HG03520 (cell line): ENCODE measurements at regions not wholly inside any gene's neighbourhood (a gene's known extent, or its start where the extent isn't known, plus 50 kb on each side); places are given as distances from the start of the nearest gene placed in this dataset.

Experiments
- ATAC-seq: cut with Tn5 transposase; IDR thresholded peaks from one replicate; pipeline ENCODE4 v1.9.1; 2021; ENCODE audit warnings: mild to moderate bottlenecking, moderate library complexity; ENCODE audit not compliant: unreplicated experiment

- no peak for ATAC-seq
Measured at GRCh38 chr18:24818441-24818840, 358.0 kb downstream of the HRH4 start.

- no peak for ATAC-seq
Measured at GRCh38 chr18:24819141-24819890, 358.9 kb downstream of the HRH4 start.

GRCh38 chr18:24825397-24825796, 365.0 kb downstream of the HRH4 start:
- no peak for ATAC-seq

- no peak for ATAC-seq
Measured at GRCh38 chr18:24826605-24827004, 366.2 kb downstream of the HRH4 start.

GRCh38 chr18:24827501-24827900, 367.1 kb downstream of the HRH4 start:
- no peak for ATAC-seq

GRCh38 chr18:24831081-24831480, 370.6 kb downstream of the HRH4 start:
- no peak for ATAC-seq

DNA sequence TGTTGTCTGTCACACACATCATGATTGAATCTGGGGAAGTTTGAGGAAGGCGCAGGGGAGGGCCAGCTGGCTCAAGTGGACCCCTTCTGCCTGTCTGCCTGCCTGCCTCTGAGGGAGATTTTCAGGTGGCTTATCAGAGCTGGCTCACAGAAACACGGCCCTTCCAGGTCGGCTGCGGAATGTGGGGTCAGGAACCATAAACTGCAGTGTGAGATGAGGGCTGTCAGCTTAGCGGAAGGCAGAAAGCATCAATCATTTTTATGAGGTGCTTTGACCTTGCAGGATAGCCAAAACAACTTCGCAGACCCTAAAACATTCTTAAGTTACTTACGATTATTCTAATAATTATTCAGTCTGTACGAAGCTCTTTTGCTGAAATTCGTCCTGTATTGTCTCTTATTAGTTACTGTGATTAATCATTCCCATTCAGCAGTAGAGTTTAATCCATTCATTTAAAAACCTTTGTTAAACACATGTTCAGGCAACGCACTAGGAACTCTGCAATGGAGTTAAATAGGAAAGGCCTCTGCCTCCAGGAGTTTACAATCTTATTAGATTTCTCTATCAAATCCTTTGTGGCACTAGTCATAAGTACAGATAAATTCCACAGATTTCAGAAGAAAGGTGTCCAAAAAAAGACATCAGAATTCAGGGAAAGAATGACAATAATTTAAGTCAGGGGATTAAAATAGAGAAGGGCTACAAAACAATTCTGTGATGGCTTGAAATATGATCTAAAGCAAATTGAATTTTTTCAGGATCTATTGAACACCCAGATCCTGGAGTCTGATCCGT, 371.6 kb downstream of the HRH4 start:
- no peak for ATAC-seq

DNA sequence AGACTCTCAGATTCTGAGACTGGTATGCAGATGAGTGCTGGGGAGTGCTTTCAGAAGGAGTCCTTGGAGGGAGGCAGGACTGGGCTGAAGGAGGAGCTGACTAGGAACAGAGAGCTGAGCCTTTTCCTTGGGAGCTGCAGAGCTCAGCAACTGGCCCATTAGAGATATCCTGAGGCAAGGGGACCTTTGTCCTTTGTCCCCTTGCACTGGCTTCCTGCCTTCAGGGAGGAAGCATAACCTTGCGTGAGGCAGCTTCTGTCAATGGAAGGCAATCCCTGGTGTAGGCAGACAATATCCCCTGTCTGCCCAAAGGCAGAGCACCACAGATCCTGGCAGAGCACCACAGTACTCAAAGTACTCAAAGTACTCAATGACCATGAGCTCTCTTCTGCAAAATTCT, 375.3 kb downstream of the HRH4 start:
- no peak for ATAC-seq

- no peak for ATAC-seq
Measured at GRCh38 chr18:24837066-24837465, 376.6 kb downstream of the HRH4 start.

DNA sequence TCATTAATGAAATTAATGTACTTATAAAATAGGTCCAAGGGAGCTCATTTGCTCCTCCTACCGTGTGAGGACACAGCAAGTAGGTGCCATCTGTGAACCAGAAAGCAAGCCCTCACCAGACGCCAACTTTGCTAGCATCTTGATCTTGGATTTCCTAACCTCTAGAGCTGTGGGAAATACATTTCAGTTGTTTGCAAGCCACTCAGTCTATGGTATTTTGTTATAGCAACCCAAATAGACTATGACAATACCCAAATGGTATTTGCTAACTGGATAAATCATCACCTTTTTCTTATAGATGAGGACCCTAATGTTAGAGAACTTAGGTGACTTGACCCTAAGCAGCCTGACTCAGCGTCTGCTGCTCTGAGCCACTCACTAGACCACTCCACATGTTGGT, 379.6 kb downstream of the HRH4 start:
- ATAC-seq = no peak

GRCh38 chr18:24840640-24841039, 380.2 kb downstream of the HRH4 start:
- no peak for ATAC-seq

GRCh38 chr18:24841536-24841935, 381.1 kb downstream of the HRH4 start:
- ATAC-seq = no peak

- no peak for ATAC-seq
Measured at GRCh38 chr18:24843123-24843522, 382.7 kb downstream of the HRH4 start.

- no peak for ATAC-seq
Measured at GRCh38 chr18:24846138-24846537, 385.7 kb downstream of the HRH4 start.

- no peak for ATAC-seq
Measured at GRCh38 chr18:24850532-24850931, 390.1 kb downstream of the HRH4 start.

DNA sequence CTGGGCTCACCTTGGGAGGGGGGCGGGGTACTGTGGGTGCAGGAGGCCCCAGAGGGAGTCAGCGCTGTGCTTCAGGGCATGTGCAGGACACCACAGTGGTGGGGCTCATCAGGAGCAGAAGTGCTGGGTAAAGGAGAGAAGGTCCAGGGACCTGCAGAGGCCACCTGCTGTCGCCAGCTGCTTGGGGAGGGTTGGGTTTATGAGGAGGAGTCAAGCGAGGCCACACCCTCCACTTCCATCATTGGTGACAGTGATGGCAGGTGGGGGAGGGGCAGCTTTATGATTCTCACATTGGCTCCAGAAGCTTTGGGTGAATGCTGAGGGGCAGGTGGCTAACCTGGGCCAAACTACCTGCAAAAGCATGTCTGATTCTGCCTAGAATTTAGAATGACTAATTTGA, 392.6 kb downstream of the HRH4 start:
- no peak for ATAC-seq

DNA sequence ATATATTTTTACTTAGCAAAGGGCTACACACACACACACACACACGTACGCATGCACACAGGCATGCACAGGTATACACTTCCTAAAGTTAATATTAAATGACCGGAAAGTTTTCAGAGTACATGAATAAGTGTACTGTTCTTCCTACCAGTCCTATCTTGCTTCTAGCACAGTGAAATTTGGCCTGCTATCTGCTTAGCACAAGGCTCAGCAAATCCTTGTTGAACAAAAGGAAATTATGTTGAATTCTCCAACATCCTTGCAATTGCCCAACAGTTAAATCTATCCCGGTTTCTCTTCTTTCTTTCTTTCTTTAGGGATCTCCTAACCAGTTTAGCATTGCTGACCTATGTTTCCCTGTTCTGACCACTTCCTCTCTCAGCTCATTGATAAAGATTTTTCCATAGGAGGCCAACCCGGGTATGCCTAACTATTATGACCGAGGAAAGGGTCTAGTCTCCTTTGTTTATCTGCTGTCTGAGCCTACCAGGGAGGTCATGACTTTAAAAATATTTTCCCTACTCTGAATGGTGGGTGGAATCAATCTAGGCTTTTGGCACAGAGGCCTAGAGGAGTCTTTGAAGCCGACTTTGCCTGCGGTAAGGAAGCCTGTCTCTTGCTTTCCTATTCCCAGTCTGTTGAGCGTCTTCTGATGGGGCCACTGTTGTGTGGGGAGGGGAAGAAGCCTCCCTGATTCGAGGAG, 400.7 kb downstream of the HRH4 start:
- ATAC-seq = no peak

DNA sequence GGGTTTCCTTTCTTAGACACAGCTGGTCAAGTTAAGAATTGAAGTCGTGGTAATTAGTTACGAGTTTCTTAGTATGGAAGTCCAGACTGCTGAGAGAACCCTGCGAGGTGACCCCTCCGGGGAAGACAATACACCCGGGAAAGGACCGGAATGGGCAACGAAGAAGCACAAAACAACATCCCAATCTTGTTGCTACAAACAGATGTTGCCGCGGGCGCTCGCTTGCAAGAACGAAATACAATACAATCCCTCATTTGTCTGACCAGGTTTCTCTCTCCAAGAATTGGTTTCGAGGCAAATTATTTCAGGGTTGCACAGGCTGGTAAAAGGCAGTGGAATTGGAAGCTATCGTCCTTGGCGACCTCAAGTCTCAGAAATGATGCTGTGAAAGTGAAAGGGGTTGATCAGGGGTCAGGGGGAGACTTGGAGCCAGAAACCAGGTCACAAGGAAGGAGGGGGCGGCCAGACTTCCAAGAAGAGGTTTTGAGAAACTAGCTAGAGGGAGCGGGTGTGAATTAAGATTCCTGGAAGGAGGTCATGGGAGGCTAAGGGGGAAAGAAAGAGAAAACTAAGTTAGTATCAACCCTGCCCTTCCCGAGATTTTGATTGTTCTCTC, 401.9 kb downstream of the HRH4 start:
- no peak for ATAC-seq

- no peak for ATAC-seq
Measured at GRCh38 chr18:24868311-24868710, 407.9 kb downstream of the HRH4 start.

DNA sequence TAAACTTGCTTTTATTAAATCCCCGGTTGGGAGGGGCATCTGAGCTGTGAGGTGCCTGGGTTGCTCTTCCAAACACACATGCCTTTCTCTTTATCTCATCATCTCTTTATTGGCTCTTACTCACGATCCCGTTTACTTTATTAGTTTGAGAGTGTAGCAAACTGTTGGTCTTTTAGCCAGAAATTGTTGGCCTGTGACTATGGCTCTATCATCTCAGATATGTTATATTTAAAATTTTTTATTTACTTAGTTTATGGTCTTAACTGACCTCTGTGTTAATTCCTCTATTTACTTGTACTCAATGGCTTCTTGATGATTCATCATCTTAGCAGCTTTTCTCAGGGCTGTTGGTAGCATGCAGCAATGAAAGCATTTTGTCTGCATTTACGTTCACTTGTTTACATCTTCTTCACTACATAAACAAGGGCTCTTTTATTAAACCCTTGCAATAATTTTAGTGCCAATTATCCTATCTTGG, 408.4 kb downstream of the HRH4 start:
- ATAC-seq = no peak

DNA sequence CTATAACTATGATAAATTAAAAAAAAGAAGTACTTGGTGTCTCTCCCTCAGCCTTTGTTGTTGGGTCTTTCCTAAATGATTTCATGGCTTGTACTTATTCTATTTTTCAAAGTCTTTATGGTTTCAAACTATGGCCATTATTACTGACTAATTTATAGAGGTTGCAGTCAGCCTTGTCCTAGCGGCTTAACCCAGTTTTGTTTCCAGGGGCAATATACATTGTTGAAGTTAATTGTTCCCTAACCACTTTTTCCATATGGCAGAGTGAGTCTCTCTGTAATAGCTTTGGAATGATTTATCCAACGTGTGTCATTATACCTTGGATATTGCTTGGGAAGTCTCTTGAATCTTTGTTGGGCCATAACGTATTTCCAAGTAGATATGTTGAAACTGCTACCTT, 408.8 kb downstream of the HRH4 start:
- no peak for ATAC-seq
